Stimulated activated CD4-positive, alpha-beta T cell treated with anti-CD3 and anti-CD28 coated beads, Interleukin-15, amount 100 ng/mL, for 1 hour (primary cell): ENCODE measurements at regions not wholly inside any gene's neighbourhood (a gene's known extent, or its start where the extent isn't known, plus 50 kb on each side); places are given as distances from the start of the nearest gene placed in this dataset.
"Not testable (repeated sequence)": the region's sequence is repeated elsewhere in the genome, so short reads cannot be mapped to it uniquely, and the experiment has no call there.

Source experiments
- DNase-seq, 2 donors: peaks; one replicate each; pipeline ENCODE4 v3.0.0-alpha.2; 2020; ENCODE audit warnings: low read depth in 1 of 2, low spot score in 1 of 2

- no peak for DNase-seq
Observed at GRCh38 chr15:38733331-38733730, 168.7 kb upstream of the RASGRP1 start.

DNA sequence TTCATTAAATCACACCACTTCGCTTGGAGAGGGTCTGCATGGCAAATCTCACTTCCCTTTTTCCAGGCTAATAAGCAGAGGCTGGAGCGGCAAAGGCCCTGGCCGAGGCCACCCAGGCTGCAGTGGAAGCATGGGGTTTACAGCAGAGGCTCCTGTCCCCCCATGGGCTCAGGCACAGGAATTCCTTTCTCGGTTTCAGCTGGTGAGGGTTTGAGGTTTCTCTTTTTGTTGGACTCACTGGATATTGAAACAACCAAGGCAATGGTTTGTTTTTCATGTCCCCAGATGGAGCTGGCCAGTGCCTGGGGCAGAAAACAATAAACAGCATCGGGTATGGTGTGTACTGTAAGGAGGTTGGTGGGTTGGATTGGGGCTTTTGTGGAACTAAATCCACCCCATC, 175.6 kb upstream of the RASGRP1 start:
- DNase-seq = no peak

DNA sequence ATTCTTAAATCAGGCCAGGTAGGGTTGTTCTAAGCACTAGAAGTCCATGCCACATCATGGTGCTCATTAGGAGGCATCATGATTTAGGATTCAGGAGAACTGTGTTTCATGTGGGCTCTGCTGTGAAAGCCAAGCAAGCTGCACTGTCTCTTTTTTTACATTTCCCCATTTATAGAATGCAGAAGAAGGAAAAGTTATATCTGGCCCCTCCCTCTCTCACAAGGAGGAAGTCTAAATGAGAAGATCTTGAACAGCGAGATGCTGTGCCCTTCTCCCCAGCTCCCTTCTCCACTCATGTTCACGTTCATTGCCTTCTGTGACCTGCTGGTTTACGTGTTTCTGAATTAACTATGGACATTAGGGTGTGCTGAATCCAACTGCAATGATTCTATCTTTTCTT, 178.5 kb upstream of the RASGRP1 start:
- DNase-seq = no peak

DNA sequence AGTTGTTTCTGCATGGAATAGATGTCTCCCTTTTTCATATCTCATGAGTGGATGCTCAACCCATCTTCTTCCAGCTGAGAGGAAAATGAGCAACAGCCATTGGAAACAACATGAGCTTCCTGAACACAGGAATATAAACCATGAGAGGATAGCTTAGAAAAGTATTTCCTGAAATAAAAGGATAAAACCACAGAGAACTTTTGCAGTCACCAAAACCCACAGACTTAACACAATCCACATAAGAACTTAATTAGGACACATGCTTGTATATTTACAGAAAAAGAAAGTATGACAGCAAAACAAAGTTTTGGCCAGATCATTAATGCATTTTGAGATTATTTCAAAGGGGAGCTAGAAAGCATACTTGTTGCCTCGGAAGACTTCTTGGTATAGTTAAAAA, 180.5 kb upstream of the RASGRP1 start:
- DNase-seq = no peak

DNA sequence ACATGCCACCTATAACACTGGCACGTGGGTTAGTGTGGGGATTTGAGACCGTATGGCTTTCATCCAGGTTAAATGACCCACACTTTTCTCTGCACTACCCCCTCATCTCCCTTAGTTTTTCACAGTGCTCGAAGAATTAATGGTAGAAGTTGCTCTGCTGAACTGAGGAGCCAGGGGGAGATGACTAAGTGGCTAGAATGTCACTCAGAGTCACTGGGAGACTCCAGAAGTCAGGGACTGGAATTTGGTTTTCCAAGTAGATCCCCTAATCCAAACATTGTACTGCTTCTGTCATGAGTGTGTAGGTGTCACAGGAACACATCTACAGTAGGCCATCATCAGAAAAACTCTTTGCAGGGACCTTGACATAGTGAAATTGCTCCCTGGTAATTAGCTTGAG, 181.0 kb upstream of the RASGRP1 start:
- DNase-seq = no peak

DNA sequence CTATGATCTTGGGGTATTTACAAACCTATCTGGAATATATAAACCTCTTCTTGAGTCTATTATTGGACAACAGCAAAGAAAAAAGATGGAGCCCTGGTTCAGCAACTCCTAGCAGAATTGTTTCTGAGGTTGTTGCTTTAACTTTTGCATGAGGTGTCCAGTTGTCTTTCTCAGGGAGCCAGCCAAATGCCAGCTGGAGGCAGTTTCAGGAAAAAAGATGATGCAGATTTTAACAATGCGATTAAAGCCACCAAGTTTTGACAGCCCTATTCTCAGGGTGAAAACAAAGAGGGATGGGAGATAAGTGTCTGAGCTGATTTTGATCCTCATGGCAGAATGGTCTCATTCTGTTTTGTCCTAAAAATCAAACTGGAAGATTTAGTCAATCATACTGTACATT, 181.6 kb upstream of the RASGRP1 start:
- no peak for DNase-seq

DNA sequence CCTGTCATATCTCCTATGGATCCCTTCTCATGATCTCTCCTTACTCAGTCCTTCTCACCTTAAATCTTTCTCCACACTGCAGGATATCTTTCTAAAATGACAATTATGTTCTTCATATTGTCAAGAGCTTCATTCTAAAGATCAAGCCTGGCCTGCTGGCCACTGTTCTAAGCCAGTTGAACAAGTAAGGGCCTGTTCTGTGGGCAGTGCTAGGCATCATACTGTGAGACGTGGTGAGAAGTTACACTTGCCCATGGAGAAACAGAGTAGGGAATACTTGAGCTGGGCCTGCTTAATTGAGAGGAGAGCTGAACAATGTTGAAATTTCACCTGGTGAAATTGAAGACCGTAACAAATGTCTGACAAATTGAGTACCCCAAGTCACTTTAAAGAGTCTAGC, 184.1 kb upstream of the RASGRP1 start:
- DNase-seq = no peak

GRCh38 chr15:38750786-38751185, 186.2 kb upstream of the RASGRP1 start:
- DNase-seq = no peak

DNA sequence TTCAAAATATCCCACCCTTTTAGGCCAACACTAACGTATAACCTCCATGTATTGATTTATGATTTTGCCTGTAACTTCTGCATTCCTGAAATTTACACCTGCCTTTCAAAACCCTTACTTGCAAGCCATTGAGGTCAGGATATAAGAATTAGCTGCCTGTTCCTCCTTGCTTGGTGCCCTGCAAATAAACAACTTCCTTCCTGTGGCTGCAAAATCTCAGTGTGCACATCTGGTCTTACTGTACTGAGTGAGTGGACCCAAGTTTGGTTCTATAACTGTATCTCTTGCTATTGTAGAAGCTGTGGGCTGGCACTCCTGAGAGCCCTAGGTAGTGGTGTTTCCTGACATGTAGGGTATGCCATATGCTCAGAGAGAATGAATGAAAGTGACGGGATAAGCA, 191.1 kb upstream of the RASGRP1 start:
- DNase-seq = no peak

GRCh38 chr15:38756441-38756840, 191.8 kb upstream of the RASGRP1 start:
- DNase-seq = no peak

- no peak for DNase-seq
Observed at GRCh38 chr15:38758043-38758442, 193.4 kb upstream of the RASGRP1 start.

DNA sequence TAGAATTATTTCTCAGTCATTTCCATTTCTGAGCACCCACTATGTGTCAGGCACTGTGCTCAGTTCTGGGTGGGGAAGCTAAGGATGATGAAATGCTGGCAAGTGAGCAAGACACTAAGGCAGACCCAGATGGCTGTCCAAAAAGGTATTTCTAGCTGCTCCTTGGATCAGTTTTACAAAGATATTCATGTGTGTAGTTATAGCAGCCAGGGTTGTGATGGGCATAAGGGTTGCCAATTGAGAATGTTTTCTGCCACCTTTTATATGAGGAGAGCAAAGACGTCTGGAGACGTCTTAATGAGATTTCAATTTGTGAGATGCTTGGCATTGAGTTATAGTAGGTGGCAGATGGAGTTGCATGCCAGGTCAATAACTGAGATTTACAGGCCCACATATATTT, 197.1 kb upstream of the RASGRP1 start:
- no peak for DNase-seq

DNA sequence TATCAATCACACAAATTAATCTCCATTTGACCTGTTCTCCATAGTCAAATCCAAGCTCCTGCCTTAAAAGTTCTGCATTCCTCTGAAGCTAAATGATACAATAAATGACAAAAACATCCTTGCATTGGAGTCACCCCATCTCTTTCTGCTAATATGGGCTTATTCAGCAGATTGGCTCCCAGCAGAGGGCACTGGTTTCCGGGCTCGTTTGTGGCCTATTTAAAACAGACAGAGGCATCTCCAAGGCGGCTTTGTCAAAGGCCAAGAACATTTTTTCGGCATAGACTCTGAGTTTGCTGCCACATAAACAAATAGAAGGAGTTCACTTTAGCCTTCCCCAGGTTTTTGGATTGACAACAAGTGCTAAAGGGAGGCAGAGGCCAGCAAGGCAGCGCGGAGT, 204.4 kb upstream of the RASGRP1 start:
- DNase-seq = no peak

GRCh38 chr15:38769492-38769891, 204.9 kb upstream of the RASGRP1 start:
- DNase-seq = no peak

GRCh38 chr15:38774076-38774475, 209.5 kb upstream of the RASGRP1 start:
- not testable (repeated sequence) for DNase-seq

GRCh38 chr15:38781196-38781595, 216.6 kb upstream of the RASGRP1 start:
- DNase-seq = no peak

DNA sequence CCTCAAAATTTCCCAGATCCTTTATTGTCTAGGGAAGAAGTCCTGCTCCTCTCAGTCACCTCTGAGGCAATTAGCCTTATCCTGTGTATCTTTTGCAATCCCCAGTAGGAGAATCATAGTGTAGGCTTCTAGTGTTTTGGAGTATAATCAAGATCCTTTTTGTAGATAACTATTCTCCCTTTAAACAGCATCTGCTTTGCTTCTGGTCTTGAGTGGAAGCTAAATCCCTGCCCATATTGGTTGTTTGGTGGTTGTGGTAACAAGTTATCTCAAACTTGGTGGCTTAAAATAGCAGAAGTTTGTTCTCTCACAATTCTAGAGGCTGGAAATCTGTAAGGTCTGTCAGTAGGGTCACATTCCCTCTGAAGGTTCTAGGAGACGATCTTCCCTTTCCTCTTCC, 217.5 kb upstream of the RASGRP1 start:
- no peak for DNase-seq

- no peak for DNase-seq
Observed at GRCh38 chr15:38788918-38789317, 224.3 kb upstream of the RASGRP1 start.

GRCh38 chr15:38789566-38789965, 225.0 kb upstream of the RASGRP1 start:
- no peak for DNase-seq

DNA sequence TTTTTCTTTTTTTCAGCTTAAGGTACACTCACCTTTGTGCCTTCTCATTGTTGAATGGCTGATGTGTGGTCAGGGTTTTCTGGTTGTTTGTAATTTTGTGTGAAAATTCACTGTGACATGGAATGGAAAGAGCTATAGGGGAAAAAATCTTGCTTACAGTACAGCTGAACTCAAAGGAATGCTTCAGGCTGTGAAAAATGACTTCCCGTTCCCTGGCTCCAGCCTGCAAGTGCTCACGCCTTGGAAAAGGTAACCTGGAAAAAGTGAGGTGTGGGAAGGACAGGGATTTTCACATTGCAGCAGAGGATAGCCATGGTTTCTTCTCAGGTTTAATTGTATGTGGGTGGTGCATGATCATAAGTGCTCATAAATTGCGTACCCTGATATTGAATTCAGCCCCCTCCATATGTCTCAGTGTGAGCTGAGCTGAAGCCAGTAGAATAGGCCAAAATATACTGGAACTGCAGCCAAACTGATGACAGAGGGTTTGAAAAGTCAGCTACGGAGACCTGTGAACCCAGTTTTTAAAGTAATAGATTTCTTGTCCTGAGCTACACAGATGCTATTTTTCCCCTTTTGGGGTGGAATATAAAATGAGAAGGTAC, 228.7 kb upstream of the RASGRP1 start:
- no peak for DNase-seq

GRCh38 chr15:38795471-38796245, 231.0 kb upstream of the RASGRP1 start:
- no peak for DNase-seq

- DNase-seq = no peak
Observed at GRCh38 chr15:38796589-38796988, 232.0 kb upstream of the RASGRP1 start.

DNA sequence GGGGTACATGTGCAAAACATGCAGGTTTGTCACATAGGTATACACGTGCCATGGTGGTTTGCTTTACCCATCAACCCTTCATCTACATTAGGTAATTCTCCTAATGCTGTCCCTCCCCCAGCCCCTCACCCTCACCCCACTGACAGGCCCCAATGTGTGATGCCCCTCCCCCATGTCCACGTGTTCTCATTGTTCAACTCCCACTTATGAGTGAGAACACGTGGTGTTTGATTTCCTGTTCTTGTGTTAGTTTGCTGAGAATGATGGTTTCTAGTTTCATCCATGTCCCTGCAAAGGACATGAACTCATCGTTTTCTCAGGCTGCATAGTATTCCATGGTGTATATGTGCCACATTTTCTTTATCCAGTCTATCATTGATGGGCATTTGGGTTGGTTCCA, 232.9 kb upstream of the RASGRP1 start:
- DNase-seq = not testable (repeated sequence)
